WTC11 (cell line): ENCODE measurements at regions not wholly inside any gene's neighbourhood (a gene's known extent, or its start where the extent isn't known, plus 50 kb on each side); places are given as distances from the start of the nearest gene placed in this dataset.

ENCODE experiments used
- ATAC-seq: fragments of 200-7000 bp; cut with Tn5 transposase; 2 replicates; pipeline ENCODE4 v1.10.0; 2021; ENCODE audit warnings: mild to moderate bottlenecking, moderate library complexity
- CTCF ChIA-PET: fragments of 300-600 bp; sonication (Branson Sonifier 250); formaldehyde crosslinking; loops from one replicate; lab custom pipeline; 2021; ENCODE audit warnings: antibody characterized with exemption; lab: Charles Lee
- POLR2A ChIA-PET: fragments of 350-600 bp; sonication (Branson Sonifier 250); formaldehyde crosslinking; loops from one replicate; lab custom pipeline; 2021; ENCODE audit warnings: antibody characterized with exemption; lab: Charles Lee
- DNase-seq: peaks from one replicate; pipeline ENCODE4 v3.0.0; 2021; ENCODE audit warnings: low spot score
- H3K27ac Mint-ChIP-seq: 2 replicates; pipeline ENCODE4 v1.8.0; 2021; ENCODE audit warnings: mixed read lengths
- H3K27me3 Mint-ChIP-seq: 2 replicates; pipeline ENCODE4 v1.8.0; 2021; ENCODE audit warnings: low read depth, mild to moderate bottlenecking, moderate library complexity, mixed read lengths
- H3K36me3 Mint-ChIP-seq: 2 replicates; pipeline ENCODE4 v1.8.0; 2021; ENCODE audit warnings: mixed read lengths
- H3K4me1 Mint-ChIP-seq: 2 replicates; pipeline ENCODE4 v1.8.0; 2022; ENCODE audit warnings: mixed read lengths
- H3K4me3 Mint-ChIP-seq: 2 replicates; pipeline ENCODE4 v1.8.0; 2021; ENCODE audit warnings: mild to moderate bottlenecking, moderate library complexity, mixed read lengths
- H3K9me3 Mint-ChIP-seq: 2 replicates; pipeline ENCODE4 v1.8.0; 2021; ENCODE audit warnings: mixed read lengths
- ATF2 ChIP-seq: sonication (generic); formaldehyde crosslinking; IDR thresholded peaks from 2 replicates; pipeline ENCODE4 v1.8.1; 2022; ENCODE audit warnings: low read depth, missing genetic modification reagents, borderline replicate concordance
- ATF6 ChIP-seq: sonication (generic); formaldehyde crosslinking; IDR thresholded peaks from 2 replicates; pipeline ENCODE4 v1.8.1; 2023; ENCODE audit warnings: mild to moderate bottlenecking, missing genetic modification reagents
- CBFB ChIP-seq: sonication (generic); formaldehyde crosslinking; IDR thresholded peaks from 2 replicates; pipeline ENCODE4 v1.8.1; 2022; ENCODE audit warnings: mild to moderate bottlenecking, low read depth, missing genetic modification reagents
- CREB1 ChIP-seq: sonication (generic); formaldehyde crosslinking; IDR thresholded peaks from 2 replicates; pipeline ENCODE4 v1.8.0; 2023; ENCODE audit warnings: mild to moderate bottlenecking, missing genetic modification reagents
- EMX1 ChIP-seq: fragments of 250-450 bp; sonication (Bioruptor Pico); IDR thresholded peaks from 2 replicates; pipeline ENCODE4 v1.8.0; 2021; ENCODE audit warnings: mild to moderate bottlenecking
- ERG ChIP-seq: fragments of 250-450 bp; sonication (Bioruptor Pico); IDR thresholded peaks from 2 replicates; pipeline ENCODE4 v1.8.0; 2021; ENCODE audit warnings: mild to moderate bottlenecking
- FOXJ3 ChIP-seq: sonication (generic); formaldehyde crosslinking; IDR thresholded peaks from 2 replicates; pipeline ENCODE4 v1.9.0; 2021; ENCODE audit warnings: missing genetic modification reagents, mild to moderate bottlenecking, borderline replicate concordance
- GABPB1 ChIP-seq: sonication (generic); formaldehyde crosslinking; IDR thresholded peaks from 2 replicates; pipeline ENCODE4 v1.8.1; 2023; ENCODE audit warnings: mild to moderate bottlenecking, missing genetic modification reagents
- HMGA2 ChIP-seq: fragments of 250-450 bp; sonication (Bioruptor Pico); IDR thresholded peaks from 2 replicates; pipeline ENCODE4 v1.4.0; 2021; ENCODE audit warnings: mild to moderate bottlenecking, moderate library complexity
- MLX ChIP-seq: sonication (generic); formaldehyde crosslinking; IDR thresholded peaks from 2 replicates; pipeline ENCODE4 v1.8.1; 2023; ENCODE audit warnings: mild to moderate bottlenecking, missing genetic modification reagents, moderate library complexity
- MYBL2 ChIP-seq: sonication (generic); formaldehyde crosslinking; IDR thresholded peaks from 2 replicates; pipeline ENCODE4 v1.8.1; 2023; ENCODE audit warnings: mild to moderate bottlenecking, moderate library complexity, missing genetic modification reagents
- NFE2L1 ChIP-seq: sonication (generic); formaldehyde crosslinking; IDR thresholded peaks from 2 replicates; pipeline ENCODE4 v1.8.1; 2023; ENCODE audit warnings: missing genetic modification reagents
- NR3C1 ChIP-seq: sonication (generic); formaldehyde crosslinking; conservative IDR thresholded peaks from 2 replicates; pipeline ENCODE4 v1.8.1; 2023; ENCODE audit warnings: low read depth, mild to moderate bottlenecking, missing genetic modification reagents
- RELA ChIP-seq: sonication (generic); formaldehyde crosslinking; IDR thresholded peaks from 2 replicates; pipeline ENCODE4 v1.8.1; 2022; ENCODE audit warnings: missing genetic modification reagents, mild to moderate bottlenecking, borderline replicate concordance
- SOX15 ChIP-seq: fragments of 250-450 bp; sonication (Bioruptor Pico); IDR thresholded peaks from 2 replicates; pipeline ENCODE4 v1.9.0; 2021; ENCODE audit warnings: mild to moderate bottlenecking
- SP1 ChIP-seq: sonication (generic); formaldehyde crosslinking; conservative IDR thresholded peaks from 2 replicates; pipeline ENCODE4 v1.8.1; 2022; ENCODE audit warnings: missing genetic modification reagents
- TEAD4 ChIP-seq: sonication (generic); formaldehyde crosslinking; IDR thresholded peaks from 2 replicates; pipeline ENCODE4 v1.8.0; 2022; ENCODE audit warnings: mild to moderate bottlenecking, missing genetic modification reagents
- ZBTB21 ChIP-seq: sonication (generic); formaldehyde crosslinking; IDR thresholded peaks from 2 replicates; pipeline ENCODE4 v1.8.1; 2023; ENCODE audit warnings: mild to moderate bottlenecking, missing genetic modification reagents, borderline replicate concordance
- ZNF121 ChIP-seq: sonication (generic); formaldehyde crosslinking; IDR thresholded peaks from 2 replicates; pipeline ENCODE4 v1.8.0; 2023; ENCODE audit warnings: missing genetic modification reagents
- ZNF138 ChIP-seq: sonication (generic); formaldehyde crosslinking; conservative IDR thresholded peaks from 2 replicates; pipeline ENCODE4 v1.8.1; 2022; ENCODE audit warnings: mild to moderate bottlenecking, moderate library complexity, missing genetic modification reagents
- ZNF232 ChIP-seq: sonication (generic); formaldehyde crosslinking; IDR thresholded peaks from 2 replicates; pipeline ENCODE4 v1.8.0; 2022; ENCODE audit warnings: mild to moderate bottlenecking, missing genetic modification reagents
- ZNF317 ChIP-seq: sonication (generic); formaldehyde crosslinking; IDR thresholded peaks from 2 replicates; pipeline ENCODE4 v1.8.1; 2023; ENCODE audit warnings: low read depth, mild to moderate bottlenecking, moderate library complexity, missing genetic modification reagents, borderline replicate concordance
- ZNF671 ChIP-seq: fragments of 250-450 bp; sonication (Bioruptor Pico); IDR thresholded peaks from 2 replicates; pipeline ENCODE4 v1.8.0; 2021; ENCODE audit warnings: mild to moderate bottlenecking
- TF ChIP-seq, protein P1 (sequence below): sonication (generic); formaldehyde crosslinking; IDR thresholded peaks from 2 replicates; pipeline ENCODE4 v1.8.0; 2022; ENCODE audit warnings: mild to moderate bottlenecking, missing genetic modification reagents
- TF ChIP-seq, protein P2 (sequence below): sonication (generic); formaldehyde crosslinking; IDR thresholded peaks from 2 replicates; pipeline ENCODE4 v1.8.0; 2022; ENCODE audit warnings: mild to moderate bottlenecking, missing genetic modification reagents
- TF ChIP-seq, protein P3 (sequence below): sonication (generic); formaldehyde crosslinking; IDR thresholded peaks from 2 replicates; pipeline ENCODE4 v1.8.0; 2023; ENCODE audit warnings: missing genetic modification reagents
- TF ChIP-seq, protein P4 (sequence below): fragments of 250-450 bp; sonication (Bioruptor Pico); IDR thresholded peaks from 2 replicates; pipeline ENCODE4 v1.9.0; 2021; ENCODE audit warnings: moderate library complexity, mild to moderate bottlenecking, inconsistent platforms, borderline replicate concordance

DNA sequence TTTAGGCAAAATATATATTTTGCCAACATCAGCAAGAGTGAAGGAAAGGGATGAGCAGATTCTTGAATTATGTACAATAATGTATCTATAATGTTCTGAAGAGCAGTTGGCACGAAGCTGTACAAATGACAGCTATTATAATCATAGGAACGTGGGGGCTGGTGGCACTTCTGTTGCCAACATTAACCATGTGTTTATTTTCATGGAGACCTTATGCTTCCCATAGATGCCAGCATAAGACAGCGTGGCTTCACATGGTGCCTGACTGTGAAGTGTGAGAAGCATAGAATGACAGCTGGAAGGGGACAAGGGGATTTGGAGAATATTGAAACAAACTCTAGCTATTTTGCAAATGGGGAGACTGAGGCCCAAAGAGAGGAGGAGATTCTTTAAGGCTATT is 52.6 kb upstream of the ATP10B start:
- H3K4me3 Mint-ChIP-seq: no peak overlapping the region
- no peak for DNase-seq
- ChIA-PET CTCF (no interaction called here), POLR2A (no interaction called here)
- no peak for ATAC-seq
- H3K36me3 Mint-ChIP-seq: no peaks in the 10 kb centered on the region
- no peak overlapping the region for H3K27ac Mint-ChIP-seq
- no peaks in the 10 kb centered on the region for H3K27me3 Mint-ChIP-seq
- no peak for TF ChIP-seq EMX1 (CRISPR knock-in tag)
- TF ChIP-seq NR3C1 (CRISPR knock-in tag): no peak
- TF ChIP-seq, protein P1, sequence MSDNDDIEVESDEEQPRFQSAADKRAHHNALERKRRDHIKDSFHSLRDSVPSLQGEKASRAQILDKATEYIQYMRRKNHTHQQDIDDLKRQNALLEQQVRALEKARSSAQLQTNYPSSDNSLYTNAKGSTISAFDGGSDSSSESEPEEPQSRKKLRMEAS (CRISPR knock-in tag): no peak
- no peak for TF ChIP-seq ZBTB21 (CRISPR knock-in tag)
- TF ChIP-seq HMGA2 (CRISPR knock-in tag): no peak
- no peak for TF ChIP-seq MYBL2 (CRISPR knock-in tag)
- TF ChIP-seq, protein P2, sequence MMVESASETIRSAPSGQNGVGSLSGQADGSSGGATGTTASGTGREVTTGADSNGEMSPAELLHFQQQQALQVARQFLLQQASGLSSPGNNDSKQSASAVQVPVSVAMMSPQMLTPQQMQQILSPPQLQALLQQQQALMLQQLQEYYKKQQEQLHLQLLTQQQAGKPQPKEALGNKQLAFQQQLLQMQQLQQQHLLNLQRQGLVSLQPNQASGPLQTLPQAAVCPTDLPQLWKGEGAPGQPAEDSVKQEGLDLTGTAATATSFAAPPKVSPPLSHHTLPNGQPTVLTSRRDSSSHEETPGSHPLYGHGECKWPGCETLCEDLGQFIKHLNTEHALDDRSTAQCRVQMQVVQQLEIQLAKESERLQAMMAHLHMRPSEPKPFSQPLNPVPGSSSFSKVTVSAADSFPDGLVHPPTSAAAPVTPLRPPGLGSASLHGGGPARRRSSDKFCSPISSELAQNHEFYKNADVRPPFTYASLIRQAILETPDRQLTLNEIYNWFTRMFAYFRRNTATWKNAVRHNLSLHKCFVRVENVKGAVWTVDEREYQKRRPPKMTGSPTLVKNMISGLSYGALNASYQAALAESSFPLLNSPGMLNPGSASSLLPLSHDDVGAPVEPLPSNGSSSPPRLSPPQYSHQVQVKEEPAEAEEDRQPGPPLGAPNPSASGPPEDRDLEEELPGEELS (CRISPR knock-in tag): no peak
- no peak for TF ChIP-seq CBFB (CRISPR knock-in tag)
- TF ChIP-seq, protein P3, sequence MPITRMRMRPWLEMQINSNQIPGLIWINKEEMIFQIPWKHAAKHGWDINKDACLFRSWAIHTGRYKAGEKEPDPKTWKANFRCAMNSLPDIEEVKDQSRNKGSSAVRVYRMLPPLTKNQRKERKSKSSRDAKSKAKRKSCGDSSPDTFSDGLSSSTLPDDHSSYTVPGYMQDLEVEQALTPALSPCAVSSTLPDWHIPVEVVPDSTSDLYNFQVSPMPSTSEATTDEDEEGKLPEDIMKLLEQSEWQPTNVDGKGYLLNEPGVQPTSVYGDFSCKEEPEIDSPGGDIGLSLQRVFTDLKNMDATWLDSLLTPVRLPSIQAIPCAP (CRISPR knock-in tag): no peak
- no peak for TF ChIP-seq CREB1 (CRISPR knock-in tag)
- TF ChIP-seq ZNF138 (CRISPR knock-in tag): no peak
- no peak for TF ChIP-seq RELA
- no peak for TF ChIP-seq GABPB1
- no peak for TF ChIP-seq ATF2
- TF ChIP-seq, all 79 proteins: peak for 0
- Mint-ChIP-seq H3K4me1 (peaks cover 12% of the 10 kb centered on the region), H3K9me3 (no peaks in the 10 kb centered on the region)

GRCh38 chr5:160903551-160903950 is 51.5 kb upstream of the ATP10B start:
- TF ChIP-seq MLX (CRISPR knock-in tag) (no peak), SOX15 (CRISPR knock-in tag) (no peak), ZNF121 (no peak), ERG (no peak), ZNF232 (no peak), ATF6 (CRISPR knock-in tag) (no peak), SP1 (no peak), FOXJ3 (no peak), NFE2L1 (CRISPR knock-in tag) (no peak), ZNF671 (CRISPR knock-in tag) (no peak), TEAD4 (CRISPR knock-in tag) (no peak), ZNF317 (CRISPR knock-in tag) (no peak)
- TF ChIP-seq, protein P4, sequence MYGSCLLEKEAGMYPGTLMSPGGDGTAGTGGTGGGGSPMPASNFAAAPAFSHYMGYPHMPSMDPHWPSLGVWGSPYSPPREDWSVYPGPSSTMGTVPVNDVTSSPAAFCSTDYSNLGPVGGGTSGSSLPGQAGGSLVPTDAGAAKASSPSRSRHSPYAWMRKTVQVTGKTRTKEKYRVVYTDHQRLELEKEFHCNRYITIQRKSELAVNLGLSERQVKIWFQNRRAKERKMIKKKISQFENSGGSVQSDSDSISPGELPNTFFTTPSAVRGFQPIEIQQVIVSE: no peak
- Mint-ChIP-seq H3K27me3 (no peaks in the 10 kb centered on the region), H3K27ac (no peak overlapping the region), H3K9me3 (no peaks in the 10 kb centered on the region), H3K36me3 (no peaks in the 10 kb centered on the region), H3K4me1 (peaks cover 4% of the 10 kb centered on the region; the same call in 1 of the 2 replicates), H3K4me3 (no peak overlapping the region)
- ATAC-seq (no peak), DNase-seq (no peak)
- ChIA-PET CTCF (no interaction called here), POLR2A (interaction anchor here (1.1 kb wide), 1 partner anchor 10 kb away, joined by 3 read pairs; no protein-coding TSS in a partner anchor)
